ENCODE measurements at regions not wholly inside any gene's neighbourhood (a gene's known extent, or its start where the extent isn't known, plus 50 kb on each side); places are given as distances from the start of the nearest gene placed in this dataset.

GRCh38 chr15:70324001-70324974 lies 226.6 kb upstream of the TLE3 start:
- no peak for DNase-seq (ENCODE audit: low spot score)

- no peak for DNase-seq (ENCODE audit: low spot score)
These were observed 225.6 kb upstream of the TLE3 start for GRCh38 chr15:70323111-70323851.

- no peak for DNase-seq (ENCODE audit: low spot score)
These were observed 224.4 kb upstream of the TLE3 start for GRCh38 chr15:70322051-70322668.

DNA sequence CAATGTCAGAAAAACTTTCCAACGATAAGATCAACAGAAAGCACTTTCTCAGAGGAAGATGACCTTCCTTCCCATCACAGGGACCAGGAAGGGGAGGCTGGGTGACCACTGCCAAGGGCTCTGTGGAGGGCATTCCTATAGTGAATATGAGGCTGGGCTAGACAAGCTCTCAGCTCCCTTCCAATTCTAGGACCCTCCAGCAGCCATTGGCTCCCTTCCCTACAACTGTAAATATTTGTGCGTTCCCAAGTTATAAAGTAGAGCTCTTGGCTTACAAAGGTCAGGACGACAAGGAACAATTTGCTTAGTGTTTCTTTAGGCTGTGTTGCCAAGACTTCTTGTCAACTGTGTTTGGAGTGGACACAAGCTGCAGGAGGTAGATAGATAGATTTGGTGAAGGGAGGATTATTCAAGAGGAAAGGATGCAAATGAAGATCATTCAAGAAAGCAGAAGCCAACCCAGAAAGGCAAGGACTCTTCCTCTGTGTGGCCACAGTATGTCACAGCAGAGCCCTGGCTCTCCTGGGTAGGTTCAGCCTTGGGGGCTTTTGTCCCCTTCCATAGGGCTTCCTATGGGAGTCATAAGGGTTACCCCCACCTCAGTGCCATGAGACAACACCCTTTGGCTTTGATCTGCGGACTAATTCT lies 223.6 kb upstream of the TLE3 start:
- no peak for DNase-seq (ENCODE audit: low spot score)

DNA sequence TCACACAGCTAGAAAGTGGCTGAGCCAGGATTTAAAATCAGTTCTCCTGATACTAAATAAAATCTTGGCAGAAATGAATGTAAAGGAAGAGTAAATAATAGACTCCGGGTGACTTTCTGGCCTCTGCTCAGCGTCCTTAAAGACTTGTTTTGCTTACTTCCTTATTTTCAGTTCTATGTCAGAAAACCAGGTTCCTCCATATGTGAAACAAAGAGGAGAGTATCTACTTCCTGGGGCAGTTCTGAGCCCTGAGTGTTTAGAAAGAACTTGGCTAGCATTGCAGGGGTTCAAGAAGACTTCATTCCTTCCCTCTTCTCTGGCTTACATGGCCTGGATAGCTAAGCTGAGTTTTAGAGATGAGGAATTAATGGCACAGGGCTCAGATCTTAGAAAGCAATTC lies 222.8 kb upstream of the TLE3 start:
- no peak for DNase-seq (ENCODE audit: low spot score)

DNA sequence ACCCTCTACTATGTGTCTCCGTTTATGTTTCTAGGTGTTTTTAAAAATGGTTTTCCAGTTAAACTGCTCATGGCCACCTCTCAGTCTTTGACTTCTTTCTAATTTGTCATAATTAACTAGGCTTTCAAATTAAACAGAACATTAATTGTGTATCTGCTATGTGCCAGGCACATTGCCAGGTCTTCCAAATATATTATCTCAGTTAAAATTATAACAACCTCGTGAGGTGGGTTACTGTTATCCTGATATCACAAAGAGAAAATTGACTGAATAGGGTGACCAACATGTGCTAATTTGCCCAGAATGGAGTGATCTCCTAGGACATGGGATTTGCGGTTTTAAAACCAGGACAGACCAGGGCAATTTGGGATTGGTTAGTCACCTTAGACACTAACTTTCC lies 222.4 kb upstream of the TLE3 start:
- no peak for DNase-seq (ENCODE audit: low spot score)

- no peak for DNase-seq (ENCODE audit: low spot score)
These were observed 221.7 kb upstream of the TLE3 start for GRCh38 chr15:70319466-70319865.

DNA sequence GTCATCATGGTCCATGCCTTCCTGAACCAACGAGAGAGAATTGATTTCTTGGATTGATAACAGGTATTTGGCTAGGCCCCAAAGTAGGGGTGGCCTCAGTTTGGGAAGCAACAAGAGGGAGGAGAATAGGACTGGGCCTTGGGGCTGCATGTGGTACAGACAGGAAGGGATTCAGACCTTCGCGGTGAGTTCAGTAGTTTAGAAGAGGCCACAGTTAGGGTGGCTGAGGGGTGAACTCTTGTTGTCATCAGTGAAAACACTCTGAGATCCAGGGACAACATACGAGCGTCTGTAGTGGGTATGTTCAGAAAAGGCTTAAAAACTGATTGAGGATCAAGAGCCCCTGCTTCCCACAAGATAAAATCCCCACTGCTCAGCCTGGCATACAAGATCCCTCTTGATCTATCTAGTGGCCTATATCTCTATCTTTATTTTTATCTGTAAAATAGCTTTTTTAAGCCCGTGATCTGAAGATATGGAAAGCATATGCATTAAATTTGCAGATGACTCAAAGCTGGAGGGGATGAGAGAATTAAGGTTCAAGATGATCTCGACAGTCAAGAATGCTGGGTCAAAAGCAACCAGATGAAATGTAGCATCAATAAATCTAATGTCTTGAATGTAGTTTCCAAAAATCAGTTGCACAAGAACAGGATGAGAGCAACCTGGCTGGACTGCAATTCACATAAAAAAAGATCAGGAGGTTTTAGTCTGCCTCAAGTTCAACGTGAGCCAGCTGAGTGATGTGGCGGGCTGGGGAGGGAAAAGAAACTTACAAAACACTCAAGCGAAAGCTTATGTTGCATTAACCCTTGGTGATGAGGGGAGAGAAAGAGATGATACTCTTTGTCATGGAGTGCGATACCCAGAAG lies 221.1 kb upstream of the TLE3 start:
- DNase-seq (ENCODE audit: low spot score): no peak

GRCh38 chr15:70316059-70316600 lies 218.4 kb upstream of the TLE3 start:
- DNase-seq (ENCODE audit: low spot score): no peak

- no peak for DNase-seq (ENCODE audit: low spot score)
These were observed 217.7 kb upstream of the TLE3 start for GRCh38 chr15:70315431-70315830.

DNA sequence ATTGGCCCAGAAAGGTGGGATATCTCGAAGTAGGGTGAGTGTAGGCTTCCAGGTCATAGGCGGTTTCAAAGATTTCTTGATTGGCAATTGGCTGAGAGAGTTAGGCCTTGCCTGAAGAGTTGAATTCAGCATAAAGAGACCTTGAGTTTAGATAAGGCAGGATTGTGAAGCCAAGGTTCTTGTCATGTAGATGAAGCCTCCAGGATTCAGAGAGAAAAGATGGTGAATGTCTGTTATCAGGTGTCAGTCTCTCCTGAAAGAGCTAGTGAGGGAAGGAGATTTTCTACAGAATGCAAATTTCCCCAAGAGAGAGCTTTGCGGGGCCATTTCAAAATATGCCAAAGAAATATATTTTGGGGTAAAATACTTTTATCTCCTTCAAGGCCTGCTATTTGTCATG lies 217.0 kb upstream of the TLE3 start:
- DNase-seq (ENCODE audit: low spot score): no peak

DNA sequence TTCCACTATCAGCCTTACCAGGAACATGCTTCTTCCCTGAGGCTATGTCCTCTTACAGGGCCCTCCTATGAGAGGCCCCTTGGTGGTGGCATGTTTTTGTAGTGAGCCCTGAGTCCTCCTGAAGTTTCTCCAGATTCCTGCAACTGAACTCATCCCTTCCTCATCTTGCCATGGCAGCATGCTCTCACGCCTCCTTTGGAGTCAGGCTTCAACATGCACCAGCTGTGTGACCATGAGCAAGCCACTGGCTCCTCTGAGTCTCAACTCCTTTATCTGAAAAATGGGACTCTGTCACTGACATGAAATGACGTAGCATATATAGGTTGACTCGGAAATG lies 216.3 kb upstream of the TLE3 start:
- no peak for DNase-seq (ENCODE audit: low spot score)

- DNase-seq (ENCODE audit: low spot score): no peak
These were observed 215.6 kb upstream of the TLE3 start for GRCh38 chr15:70313099-70314017.

- no peak for DNase-seq (ENCODE audit: low spot score)
These were observed 214.1 kb upstream of the TLE3 start for GRCh38 chr15:70311821-70312220.

DNA sequence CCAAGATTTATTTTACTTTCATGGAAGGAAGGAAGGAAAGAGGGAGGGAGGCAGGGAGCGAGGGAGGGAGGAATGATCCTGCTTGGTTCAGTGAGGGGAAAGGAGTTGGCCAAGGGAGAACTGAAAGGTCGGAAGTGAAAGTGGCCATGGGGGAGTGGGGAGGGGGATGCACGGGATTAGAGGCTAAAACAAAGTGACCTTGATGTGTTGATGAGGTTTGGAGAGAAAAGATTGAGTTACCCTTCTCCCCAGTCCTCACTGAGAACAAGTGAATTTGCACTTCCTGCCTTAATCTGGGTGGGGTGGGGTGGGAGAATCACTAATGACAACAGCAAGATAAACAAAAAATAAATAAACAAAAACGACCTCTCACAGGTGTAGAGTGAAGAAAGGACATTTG lies 212.0 kb upstream of the TLE3 start:
- peak; percentile 49 for DNase-seq (ENCODE audit: low spot score)

DNA sequence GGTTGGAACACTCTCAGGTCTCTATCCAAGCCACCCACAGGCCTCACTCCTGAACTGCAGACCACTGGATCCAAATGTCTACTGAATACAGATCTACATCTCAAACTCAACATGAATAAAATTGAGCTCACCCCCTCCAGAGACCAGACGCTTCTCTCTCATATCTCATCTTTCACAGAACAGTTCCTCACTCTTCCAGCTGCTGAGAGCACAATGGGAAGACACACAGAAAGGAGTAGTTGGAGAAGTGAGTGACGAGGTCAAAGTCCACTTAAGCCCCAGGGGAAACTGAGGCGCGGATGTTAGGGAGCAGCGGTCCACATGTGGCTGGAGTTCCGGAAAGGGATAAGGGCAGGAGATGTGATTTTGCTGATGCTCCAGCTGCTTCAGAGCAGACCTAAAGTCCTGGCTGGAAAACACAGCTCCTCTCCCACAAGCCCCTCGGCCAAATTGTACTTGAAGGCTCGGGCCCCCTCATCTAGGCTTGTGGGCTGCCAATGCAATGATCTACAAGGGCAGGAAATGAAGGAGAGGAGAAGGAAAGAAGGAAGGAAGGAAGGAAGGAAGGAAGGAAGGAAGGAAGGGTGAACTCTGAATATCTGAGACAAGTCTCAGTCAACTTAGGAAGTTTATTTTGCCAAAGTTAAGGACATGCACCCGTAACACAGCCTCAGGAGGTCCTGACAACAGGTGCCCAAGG lies 211.2 kb upstream of the TLE3 start:
- no peak for DNase-seq (ENCODE audit: low spot score)

GRCh38 chr15:70308011-70308734 lies 210.5 kb upstream of the TLE3 start:
- DNase-seq (ENCODE audit: low spot score): no peak

DNA sequence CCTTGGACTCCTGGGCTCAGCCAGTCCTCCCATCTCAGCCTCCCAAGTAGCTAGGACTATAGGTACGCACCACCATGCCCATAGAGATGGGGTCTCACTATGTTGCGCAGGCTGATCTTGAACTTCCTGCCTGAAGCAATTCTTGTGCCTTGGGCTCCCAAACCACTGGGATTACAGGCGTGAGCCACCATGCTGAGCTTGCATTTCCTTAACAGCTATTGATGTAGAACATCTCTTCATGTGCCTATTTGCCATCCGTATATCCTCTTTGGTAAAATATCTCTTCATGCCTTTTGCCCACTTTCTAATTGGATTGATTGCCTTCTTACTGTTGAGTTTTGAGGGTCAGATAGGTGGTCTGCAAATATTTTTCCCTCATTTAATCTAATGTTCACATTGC lies 208.9 kb upstream of the TLE3 start:
- DNase-seq (ENCODE audit: low spot score): no peak

GRCh38 chr15:70306081-70306480 lies 208.4 kb upstream of the TLE3 start:
- DNase-seq (ENCODE audit: low spot score): no peak
